A204.1 (cell line): ENCODE measurements at regions not wholly inside any gene's neighbourhood (a gene's known extent, or its start where the extent isn't known, plus 50 kb on each side); places are given as distances from the start of the nearest gene placed in this dataset.

Experiments
- FAIRE-seq: peaks from 2 replicates; lab custom pipeline; 2012; peaks lifted over from hg19 to GRCh38; lab: Jason Lieb, UNC

DNA sequence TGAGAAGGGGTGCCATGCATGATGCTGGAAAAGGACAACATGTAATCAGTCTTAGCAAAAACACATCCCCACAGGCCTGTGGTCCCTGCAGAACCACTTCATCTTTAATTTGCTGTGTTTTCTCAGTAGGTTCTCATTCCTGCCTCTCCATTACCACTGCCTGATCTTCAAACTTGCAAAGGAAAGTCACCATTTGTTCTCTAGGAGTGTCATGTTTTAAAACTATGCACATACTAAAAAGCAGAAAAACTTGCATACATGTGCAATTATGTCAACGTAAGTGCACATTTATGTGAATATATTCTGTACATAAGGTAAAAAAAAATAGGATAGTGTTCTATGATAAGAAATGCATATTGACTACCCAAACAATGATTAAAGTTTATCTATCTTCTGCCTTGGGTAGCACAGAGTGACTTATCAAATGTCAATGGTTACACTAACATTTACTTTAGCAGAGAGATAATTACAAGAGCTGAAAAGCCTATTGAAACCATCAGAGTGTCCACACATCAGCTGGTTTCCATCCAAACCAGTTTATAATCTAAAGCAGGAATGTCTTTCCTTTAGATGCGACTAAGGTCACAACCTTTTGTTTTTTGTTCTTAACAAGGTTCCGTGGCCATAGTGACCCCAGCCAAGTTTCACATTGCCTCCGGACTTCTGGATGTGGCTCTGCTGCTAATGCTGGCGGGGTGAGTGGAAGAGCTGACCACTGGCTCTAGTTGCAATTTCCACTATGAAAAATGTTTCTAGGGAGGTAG is 58.7 kb upstream of the RMDN2 start:
- FAIRE-seq: no peak

DNA sequence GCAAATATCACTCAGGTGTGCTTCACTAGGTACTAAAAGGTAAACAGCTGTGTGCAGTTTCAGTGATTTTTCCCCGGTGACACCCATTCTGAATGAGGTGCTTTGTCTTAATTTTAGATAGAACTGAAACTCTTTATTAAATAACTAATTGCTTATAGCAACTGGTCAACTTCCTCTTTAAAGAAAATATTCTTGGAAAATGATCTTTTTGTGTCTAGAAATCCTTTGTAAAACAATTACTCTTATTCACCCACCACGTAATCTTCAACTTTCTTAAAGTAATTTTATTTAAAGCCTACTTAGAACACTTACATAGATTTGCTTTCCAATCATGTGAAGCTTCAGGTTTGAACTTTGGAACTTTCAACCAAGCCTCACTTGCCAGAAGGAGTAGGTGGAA is 57.9 kb upstream of the RMDN2 start:
- FAIRE-seq: no peak

DNA sequence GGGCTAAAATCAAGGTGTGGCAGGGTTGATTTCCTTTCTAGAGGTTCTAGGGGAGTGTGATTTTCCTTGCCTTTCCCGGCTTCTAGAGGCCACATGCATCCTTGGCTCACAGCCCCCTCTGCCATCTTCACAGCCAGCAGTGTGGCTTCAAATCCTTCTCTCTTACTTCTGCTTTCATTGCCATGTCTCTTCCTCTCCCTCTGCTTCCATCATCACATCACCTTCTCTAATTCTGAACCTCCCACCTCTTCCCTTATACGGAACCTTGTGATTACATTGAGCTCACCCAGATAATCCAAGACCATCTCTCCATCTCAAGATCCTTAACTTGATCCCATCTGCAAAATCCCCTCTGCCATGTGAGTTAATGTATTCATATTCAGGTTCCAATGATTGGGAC is 56.2 kb upstream of the RMDN2 start:
- FAIRE-seq: no peak

DNA sequence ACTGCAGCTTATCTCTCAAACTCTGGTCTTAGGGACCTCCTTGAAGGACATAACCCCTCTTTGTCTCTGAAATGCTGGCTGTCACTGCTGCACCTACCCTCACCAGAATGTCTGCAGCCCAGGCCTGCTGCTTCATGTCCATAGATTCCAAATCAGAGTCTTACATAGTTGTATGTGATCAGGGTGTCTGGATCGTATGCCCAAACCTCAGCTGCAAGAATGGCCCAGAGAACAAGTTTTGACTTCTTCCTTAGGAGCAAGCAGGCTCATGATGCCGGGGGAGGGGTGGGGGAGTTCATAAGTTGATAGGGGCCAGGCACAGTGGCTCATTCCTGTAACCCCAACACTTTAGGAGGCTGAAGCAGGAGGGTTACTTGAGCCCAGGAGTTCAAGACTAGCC is 55.8 kb upstream of the RMDN2 start:
- no peak for FAIRE-seq

DNA sequence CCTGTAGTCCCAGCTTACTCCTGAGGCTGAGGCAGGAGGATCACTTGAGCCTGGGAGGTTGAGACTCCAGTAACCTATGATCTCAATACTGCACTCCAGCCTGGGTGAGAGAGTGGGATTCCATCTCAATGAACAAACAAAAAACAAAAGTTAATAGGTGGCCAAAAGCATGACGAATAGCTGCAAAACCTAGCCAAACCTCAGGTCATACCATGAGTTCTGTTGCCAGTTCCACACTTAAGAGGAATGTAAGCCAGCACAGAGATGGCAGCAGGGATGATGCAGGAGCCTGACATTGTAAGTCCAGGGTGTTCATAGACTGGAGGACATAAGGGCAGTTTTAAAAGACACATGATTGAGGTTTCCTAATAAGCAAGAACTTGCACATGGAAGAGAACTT is 55.3 kb upstream of the RMDN2 start:
- no peak for FAIRE-seq

DNA sequence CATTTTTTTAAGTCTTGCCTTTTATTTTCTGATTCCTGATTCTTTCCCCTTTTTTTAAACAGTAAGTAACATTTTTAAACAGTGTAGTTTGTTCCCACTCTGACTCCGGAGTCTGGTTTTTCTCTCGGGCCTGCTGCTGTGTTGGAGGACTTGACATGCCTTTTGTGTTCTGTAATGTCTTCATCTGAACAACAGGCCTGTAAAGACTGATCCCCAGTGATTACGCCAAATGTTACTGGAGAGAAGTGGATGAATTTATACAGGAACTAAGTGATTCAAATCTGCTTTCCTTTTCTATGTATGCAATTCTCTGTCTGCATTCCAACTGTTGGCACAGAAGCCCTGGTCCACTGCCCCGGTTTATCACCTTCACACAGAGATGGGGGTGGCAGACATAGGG is 54.3 kb upstream of the RMDN2 start:
- FAIRE-seq: no peak

DNA sequence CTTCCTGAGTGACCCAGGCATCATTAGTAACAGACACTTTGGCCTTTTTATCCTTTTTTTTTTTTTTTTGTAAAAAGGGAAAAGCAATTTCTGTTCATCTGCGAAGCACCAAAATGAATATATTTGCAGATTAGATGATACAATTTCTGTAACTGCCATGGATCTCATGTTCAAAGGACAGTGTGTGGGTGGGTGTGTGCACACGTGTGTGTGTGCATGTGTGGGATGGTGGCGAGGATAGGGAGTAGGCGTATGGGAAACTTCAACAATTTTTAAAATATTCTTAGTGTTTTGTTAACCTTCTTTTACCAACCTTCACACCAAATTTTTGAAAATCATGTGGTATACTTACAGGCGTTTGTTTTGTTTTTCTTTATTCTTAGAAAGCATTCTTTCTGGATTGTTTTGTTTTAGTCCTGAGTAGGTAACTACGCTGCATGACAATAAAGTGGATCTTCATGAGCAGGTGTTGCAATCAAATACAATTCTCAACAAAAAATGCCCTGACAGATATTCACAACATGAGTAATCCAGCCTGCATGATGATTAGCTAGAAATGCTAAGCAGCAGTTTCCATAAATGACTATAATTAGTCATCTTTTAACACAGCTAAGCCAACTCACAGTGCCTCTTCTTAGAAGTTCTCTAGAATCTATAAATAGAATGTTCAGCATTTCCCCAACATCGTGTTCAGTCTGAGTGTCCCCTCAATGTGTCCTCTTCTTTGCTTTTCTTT is 53.5 kb upstream of the RMDN2 start:
- no peak for FAIRE-seq

DNA sequence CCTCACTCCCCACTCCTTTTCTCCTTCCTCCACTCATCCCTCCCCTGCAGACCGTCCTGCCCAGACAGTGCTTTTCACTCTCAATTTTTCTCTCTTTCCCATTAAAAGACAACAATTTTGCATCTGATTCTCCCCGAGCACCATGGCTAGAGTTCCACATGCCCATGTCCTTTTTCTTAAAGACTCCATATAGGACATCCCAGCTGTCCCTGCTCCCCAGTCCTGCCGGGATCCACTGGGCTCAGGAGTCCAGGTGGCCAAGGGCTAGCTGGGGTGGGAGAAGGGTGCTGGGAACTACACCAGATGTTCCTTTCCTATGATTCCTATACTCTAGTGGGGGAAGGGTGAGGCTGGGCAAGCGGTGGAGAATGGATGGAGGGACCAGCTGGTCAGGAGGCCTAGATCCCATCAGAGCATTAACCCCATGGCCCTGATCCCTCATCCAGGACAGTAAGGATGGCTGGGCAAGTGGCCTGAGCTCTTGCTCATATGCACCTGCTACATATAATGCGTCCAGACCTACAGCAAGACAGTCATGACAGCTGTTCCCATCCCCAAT is 52.8 kb upstream of the RMDN2 start:
- no peak for FAIRE-seq

DNA sequence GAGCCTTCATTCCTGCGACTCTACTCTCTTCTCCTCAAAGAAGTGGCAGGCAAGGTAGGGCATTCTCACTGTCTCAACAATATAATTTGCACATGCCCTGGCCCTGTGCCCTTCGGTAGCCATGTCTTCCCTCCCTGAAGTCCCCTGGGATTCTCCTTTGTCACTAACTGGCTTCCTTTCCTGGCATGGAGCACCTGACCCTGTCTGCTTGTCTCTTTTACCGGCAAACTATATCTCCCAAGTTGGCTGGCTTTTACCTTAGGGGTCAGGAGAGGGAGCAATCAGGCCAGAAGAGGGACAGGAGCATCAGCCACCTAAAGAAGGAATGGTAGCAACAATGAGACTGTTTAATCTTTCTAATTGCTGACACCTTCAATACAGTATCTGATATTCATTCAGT is 51.9 kb upstream of the RMDN2 start:
- no peak for FAIRE-seq

DNA sequence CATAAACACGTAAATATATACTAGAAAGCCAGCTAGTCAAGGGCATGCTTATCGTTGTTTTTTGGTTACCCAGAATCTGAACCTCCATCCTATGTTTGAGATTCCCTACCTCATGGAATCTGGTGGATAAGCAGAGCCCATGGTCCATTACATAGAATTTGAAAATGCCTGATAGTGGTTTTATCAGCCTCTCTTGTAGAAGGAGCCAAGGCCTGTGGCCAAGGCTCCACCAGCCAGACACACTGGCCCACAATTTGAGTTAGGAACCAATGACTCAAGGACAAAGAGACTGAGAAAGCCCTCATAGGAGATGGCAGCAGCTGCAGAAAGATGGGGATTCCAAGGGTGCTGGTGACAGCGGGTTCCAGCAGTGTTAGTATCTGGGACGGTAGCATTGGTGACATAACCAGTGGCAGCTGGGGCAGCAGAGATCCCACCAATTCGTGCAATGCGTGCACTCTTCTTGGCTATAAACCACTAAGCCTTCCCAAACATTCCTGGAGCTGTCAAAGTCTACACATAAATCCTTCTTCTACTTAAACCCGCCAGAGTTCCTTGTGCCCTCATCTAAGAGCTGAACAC is 51.2 kb upstream of the RMDN2 start:
- no peak for FAIRE-seq

DNA sequence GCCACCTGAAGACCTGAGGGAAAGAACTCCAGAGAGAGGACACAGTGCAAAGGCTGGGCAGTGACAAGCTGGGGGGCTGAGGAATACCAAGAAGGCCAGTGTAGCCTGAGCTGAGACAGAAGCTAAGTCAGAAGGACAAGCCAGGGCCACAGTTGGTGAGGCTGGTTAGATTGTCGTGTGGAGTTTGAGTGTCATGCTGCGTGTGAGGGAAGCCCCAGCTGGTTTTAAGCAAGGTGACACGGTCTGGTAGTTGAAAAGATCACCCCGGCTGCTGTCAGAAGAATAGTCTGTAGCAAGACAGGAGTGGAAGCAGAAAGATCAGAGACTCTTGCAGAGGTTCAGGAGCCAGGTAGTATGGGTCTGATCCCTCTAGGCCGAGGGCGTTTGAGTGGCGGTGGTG is 50.6 kb upstream of the RMDN2 start:
- FAIRE-seq: no peak
